HG02623 (cell line): ENCODE measurements at regions not wholly inside any gene's neighbourhood (a gene's known extent, or its start where the extent isn't known, plus 50 kb on each side); places are given as distances from the start of the nearest gene placed in this dataset.

Source experiments
- ATAC-seq: cut with Tn5 transposase; IDR thresholded peaks from one replicate; pipeline ENCODE4 v1.9.1; 2021; ENCODE audit warnings: moderate library complexity; ENCODE audit not compliant: unreplicated experiment

DNA sequence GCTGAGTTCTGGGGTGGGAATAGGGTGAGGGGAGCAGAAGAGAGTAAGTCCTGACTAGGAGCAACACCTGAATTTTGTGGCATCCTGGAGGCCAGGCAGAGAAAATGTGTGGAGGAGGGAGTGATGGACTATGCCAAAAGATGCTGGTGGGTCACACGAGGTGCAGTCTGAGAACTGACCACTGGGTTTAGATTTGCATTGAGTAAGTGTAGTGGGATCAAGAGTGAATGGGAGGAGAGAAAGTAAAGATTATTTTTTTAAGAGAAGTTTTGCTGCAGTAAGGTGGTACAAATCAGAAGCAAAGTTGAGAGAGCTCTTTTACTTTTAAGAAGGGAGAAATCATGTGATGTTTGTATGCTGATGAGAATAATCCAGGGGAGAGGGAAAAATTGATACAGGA is 405.1 kb downstream of the DLEU7 start:
- no peak for ATAC-seq

DNA sequence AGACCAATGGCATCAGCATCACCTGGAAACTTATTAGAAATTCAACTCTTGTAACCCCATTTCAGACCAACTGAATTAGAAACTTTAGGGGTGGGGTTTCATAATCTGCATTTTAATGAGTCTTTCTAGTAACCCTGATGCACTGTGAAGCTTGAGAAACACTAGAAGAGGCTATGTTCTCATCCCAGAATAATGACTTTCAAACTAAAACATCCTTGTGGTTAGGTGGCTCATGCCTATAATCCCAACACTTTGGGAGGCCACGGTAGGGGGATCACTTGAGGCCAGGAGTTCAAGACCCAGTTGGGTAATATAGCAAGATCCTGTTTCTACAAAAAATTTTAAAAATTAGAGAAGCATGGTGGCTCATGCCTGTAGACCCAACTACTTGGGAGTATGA is 402.4 kb downstream of the DLEU7 start:
- ATAC-seq = no peak

DNA sequence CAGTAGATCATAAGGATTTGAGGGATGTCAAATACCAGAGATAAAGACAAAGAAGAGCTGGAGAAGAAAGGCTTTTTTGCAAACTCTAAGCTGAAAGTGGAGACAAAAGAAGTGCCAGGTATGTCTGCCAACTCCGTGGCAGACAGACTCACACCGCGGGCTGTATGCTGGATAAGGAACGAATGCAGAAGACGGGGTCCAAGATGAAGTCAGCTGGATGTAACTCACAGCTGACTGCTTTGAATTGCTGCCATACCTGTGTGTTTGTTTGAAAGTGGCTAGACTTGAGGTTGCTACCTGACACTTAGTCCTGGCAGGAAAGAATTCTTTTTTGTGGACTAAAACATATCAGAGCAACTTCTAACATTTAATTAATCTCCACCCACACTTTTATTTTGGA is 398.8 kb downstream of the DLEU7 start:
- no peak for ATAC-seq

DNA sequence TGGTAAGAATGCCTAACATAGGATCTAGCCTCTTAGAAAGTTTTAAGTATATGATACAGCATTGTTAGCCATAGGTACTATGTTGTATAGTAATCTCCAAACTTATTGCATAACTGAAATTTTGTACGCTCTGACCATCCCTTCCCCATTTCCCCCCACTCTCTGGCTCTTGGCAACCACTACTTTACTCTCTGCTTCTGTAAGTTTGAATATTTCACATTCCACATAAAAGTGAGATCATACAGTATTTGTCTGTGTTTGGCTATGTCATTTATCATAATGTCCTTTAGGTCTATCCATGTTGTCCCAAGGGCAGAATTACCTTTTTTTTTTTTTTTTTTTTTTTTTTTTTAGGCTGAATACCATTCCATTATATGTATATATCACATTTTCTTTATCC is 396.9 kb downstream of the DLEU7 start:
- ATAC-seq = no peak

DNA sequence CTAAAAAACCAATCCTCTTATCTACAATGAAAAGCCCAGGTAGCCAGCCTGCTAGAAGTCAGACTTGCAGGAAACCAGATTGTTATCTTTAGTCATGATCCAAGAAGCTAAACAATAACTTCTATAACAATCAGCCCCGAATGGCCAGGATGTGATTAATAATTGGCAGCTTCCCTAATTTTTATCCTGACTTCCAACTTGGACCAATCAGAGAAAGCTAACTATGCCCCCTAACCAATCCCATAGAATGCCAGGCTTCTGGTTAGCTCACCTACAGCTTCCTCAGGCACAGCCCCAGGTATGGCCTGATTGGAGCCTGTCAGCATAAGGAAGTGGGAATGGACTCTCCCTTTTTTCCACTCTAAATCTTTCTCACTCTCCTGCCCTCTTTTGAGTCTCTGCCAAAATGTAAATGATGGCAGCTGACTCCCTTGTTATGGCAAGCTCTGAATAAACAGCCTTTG is 394.9 kb downstream of the DLEU7 start:
- ATAC-seq = no peak

DNA sequence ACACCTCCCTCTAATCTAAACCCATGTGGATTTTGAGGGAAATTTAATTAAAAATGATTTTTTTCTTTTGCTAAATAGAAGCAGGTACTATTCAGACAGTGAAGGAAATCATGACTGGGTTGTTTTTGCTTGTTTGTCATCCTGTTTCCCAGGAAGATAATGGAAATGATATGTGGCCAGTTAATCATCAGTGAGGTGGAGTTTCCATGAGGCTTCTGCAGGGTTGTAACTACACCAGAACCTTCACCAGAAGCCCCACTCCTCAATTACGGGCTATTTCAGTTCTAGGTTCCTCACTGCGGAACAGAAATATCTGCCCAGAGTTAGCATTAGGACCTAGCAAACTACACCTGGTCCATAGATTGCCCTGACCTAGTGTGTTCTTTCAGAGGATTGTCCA is 394.0 kb downstream of the DLEU7 start:
- ATAC-seq = no peak

DNA sequence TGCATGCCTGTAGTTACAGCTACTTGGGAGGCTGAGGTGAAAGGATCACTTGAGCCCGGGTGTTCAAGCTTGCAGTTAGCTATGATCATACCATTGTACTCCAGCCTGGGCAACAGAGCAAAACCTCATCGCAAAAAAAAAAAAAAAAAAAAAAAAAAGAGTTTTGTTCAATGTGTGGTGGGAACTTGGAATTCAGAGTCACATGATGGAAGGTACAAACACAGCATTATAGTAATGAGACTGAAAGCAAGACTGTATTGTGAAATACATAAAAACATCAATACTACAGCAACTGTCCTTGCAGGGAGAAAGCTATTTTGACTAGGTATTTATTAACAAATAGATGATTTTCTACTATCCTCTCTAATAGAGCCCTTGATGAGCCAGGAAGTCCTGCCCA is 393.2 kb downstream of the DLEU7 start:
- ATAC-seq = no peak

DNA sequence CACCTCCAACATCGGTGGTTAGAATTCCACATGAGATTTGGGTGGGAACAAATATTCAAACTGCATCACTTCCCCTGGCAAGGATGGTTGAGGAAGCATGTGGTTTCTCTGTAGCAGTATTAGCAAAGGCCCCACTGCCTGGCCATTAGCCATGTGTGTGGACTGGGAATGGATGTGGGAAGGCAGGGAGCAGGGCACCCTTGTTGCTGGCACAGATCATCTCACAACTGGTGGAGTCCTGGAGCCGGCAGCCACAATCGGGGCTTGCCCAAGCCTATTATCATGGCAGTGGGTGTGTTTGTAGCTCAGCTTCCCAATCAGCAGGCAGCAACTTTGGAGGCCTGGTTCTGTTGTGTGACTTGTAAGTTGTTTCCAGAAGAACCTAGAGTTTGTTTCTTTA is 391.9 kb downstream of the DLEU7 start:
- no peak for ATAC-seq

DNA sequence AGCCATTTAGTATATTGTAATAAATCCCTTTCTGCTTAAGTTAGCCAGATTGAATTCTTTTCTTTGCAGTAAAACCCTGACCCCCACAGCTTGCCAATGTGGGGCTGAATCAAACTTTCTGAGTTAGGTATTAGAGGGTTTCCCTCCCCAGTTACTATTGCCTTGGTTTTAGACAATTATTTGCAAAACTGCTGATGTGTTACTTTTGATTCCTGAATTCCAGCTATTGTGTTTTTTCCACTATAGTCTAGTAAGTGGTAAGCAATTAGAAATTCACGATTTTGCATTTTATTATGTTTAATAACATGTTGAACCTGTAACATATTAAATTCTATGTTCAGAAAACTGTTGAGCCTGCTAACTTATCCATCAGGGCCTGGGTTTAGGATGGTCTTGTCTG is 391.5 kb downstream of the DLEU7 start:
- no peak for ATAC-seq

DNA sequence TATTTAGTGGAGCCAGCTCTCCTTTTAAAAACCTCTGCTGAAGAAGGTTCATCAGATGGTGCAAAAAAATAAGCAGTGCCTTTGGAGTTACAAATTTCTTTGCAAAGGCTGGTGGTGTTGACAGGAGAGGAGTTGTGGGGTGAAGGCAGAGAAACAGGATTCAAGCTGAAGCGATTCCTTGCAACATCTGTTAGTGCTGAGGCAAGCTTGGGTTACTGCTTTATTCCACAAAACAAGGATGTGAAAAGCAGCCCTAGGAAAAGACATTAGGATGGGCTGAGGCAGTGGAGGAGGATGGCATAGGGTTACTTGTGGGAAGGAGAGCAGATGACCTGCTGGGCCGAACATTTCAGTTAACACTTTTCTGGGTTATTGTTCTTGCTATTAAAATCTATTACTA is 390.7 kb downstream of the DLEU7 start:
- no peak for ATAC-seq

DNA sequence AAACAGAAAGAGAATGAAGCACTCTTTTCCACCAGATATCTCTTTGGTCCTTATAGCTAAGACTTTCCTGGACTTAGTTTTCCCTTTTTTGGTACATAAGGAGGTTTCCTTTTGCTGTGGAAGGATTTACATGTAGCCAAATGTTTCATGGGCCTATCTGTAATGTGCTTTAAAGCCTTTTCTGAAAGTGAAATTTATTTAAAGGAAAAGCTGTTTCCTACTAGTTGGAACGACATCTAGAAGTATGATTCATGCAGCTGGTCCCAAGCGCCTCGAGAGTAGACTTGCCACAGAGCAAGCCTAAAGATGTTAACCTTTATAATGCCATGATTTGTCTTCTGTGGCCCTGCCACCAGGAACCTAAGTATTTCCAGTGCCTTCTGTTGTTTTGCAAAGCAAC is 390.3 kb downstream of the DLEU7 start:
- no peak for ATAC-seq

DNA sequence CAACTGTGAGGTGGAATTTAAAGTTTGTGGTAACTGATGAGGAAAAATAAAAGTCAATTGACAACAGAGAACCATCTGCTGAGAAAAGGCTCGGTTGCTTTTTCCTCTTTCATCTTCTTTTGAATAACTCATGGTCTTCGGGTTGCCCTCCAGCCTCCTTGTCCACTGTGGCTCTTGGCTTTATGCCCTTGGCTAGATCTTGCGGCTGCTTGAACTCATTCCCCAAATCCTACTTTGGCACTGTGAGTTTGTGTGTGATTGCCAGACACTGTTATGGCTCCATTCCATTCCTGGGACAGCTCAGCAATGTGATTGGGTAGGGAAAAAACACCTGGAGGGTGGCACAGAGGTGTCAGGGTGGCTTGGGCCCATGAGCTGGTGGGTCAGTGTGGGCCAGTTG is 387.4 kb downstream of the DLEU7 start:
- no peak for ATAC-seq

DNA sequence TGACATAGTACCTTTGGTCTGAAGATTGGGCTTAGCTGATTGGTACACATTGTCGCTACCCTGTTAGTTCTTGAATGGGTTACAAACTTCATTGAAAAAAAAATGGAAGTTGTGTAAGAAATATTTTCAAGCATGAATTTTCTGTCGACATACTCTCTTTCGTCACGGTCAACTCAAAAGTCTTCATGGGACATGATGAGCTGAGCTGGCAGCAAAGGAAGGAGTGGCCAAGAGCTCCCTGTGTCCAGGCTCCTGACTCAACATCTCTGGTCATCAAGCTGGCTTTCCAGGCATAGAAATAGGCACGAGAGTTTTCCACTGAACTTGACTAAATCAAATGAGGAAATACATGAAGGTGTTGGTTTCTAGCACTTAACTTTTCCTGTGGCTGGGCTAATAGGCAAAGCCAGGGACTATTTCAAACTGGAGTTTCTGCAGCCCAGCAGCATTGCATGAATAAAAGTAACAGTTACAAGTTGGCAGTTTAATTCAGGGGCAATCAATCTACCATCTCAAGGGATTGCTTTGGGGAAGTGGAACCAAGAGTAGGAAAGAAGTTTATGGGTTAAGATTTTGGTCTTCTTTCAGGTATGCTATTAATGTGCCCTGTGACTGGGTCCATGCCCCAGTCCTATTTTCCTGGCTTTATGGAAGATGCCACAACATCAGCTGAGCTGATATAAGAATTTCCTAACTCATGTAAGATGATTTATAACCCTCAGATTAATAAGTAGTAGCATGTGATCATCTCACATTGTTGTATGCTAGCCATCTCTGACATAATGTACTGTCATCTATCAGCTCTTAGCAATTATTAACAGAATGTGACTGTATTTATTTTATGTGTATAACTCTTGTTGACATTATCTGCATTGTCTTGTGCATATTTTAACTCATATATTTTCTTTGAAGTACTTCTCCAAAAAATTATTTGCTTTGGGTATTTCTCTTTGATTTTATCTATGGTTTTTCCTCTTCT is 385.8 kb downstream of the DLEU7 start:
- no peak for ATAC-seq

DNA sequence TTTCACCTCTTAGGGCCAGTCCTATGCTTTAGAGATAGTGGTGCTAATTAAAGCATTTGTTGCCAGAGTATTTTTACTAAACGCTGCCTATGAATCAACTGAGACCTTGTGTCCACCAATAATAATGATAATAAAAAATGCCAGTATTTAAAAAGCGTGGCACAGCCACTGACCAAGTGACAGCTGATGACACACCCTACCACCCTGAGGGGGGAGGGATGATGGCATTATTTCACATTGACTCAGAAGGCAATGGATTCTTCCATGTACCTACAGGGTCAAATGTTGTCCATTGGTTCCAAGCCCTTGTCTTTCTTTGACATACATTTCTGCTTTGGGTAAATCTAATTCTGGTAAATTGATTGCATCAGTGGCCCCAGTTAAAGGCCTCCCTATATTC is 384.4 kb downstream of the DLEU7 start:
- no peak for ATAC-seq

DNA sequence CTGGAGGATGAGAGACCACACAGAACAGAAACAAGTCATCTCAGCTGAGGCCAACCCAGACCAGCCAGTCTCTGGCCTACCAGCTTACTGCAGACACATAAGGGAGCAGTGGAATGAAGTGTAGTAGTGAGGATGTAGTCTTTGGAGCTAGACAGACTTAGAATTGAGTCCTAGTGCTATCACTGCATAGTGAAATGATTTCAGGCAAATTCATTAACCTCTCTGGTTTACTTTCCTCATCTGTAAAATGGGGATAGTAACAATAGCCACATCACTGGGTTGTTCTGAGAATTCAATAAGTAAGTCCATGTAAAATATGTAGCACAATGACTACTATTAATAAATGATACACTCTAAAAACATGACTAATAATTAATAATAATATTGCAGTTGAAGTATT is 383.8 kb downstream of the DLEU7 start:
- ATAC-seq = no peak

DNA sequence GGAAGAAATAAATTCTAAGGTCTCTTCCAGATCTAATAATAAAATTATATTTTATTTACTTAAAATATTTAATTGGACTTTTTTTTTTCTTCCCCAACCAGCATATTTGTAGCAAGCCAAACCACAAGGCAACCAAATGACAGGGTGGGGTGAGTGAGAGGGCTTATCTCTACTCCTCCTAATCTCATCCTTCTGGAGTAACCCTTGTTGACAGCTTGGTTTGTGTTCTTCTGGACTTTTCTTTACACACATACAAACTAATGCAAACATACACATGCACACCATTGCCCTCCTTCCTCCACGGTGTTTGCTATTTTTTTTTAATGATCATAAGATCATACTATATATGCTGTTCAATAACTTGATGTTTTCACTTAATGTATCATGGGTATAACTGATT is 383.1 kb downstream of the DLEU7 start:
- ATAC-seq = no peak

DNA sequence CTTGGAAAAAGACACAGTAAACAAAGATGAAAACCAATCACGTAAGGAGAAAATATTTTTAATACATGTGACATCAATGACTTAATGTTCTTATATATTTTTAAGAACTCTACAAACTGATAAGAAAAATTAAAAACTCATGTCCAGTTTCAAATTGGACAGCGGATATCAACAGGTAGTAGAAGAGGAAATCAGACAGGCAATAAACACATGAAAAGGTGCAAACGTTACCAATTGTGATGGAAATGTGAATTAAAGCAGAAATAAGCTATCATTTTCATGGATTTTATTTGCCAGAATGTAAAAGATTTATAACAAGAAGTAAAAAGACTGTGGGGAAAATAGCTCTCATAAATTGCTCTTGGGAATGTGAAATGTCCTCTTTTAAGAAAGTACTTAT is 382.3 kb downstream of the DLEU7 start:
- ATAC-seq = no peak

DNA sequence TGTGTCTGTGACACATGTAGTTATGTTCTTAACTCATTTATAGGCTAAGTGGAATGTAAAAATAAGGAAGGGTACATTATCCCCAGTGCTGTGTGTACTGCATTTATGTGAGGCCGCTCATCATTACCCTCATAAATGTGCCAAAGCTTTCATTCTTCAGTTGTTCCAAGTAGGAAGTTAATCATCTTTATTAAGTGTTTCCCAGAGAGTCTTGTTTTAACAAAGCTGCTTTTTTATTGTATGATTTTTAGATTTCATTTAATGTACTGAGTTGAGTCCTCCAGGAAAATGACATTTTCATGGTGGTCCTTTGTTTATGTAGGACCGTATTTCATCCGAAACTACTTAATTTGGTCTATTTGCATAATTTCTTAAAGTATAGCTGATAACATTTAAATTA is 379.8 kb downstream of the DLEU7 start:
- no peak for ATAC-seq

DNA sequence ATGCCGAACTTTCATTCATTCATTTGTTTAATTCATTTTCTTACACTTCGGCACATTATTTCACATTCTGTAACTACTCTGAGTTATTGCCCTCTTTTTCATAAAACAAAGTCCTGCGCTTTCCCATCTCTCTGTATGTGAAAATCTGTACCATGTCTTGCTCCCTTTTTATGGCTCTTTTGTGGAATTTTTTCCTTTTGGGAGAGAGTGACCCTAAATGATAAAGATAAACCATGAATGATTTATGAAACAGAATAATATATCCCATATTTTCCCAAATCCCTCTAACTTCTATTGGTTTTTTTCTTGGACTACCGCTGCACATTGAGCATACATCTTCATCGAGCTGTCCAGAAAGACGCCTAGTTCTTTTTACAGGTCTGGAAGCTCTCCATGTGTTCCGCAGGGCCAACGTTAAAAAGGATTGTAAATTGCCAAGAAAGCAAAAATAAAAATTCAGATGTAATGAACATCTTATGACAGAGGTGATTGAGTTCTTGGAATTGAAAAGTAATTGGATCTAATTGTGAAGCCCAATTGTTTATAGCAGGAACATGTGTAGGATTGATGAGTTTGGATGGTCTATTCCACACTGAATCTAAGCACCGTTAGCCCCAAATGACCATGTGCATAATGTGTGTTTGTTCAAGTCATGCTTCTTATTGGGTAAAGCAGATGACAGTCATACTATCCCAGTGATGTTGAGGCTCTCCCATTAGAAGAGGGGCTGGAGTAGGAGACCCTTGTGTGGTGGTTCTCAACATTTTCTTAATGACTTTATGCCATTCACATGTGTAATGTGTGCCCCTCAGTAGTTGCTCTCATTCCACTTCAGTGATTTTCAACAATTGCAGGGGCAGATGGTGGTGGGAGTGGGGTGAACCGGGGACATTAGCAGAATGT is 378.9 kb downstream of the DLEU7 start:
- ATAC-seq = no peak

DNA sequence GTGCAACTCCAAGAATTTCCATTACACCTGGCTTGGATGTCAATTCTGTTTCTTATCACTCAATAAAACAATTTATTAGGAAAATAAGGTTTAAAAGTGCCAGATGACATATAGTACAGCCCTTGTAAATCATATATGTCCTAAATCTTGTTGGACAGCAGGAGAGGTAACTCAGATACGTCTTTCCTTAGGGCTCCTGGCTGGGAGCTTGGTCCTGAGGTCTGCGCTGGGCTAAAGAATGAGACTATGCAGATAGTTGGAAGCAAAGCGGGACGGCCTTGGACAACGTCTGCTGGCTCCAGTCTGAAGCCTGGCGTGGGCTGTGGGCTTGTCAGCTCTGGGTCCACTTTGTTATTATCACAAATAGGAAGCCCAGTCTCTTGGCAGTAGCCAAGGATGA is 377.0 kb downstream of the DLEU7 start:
- no peak for ATAC-seq

DNA sequence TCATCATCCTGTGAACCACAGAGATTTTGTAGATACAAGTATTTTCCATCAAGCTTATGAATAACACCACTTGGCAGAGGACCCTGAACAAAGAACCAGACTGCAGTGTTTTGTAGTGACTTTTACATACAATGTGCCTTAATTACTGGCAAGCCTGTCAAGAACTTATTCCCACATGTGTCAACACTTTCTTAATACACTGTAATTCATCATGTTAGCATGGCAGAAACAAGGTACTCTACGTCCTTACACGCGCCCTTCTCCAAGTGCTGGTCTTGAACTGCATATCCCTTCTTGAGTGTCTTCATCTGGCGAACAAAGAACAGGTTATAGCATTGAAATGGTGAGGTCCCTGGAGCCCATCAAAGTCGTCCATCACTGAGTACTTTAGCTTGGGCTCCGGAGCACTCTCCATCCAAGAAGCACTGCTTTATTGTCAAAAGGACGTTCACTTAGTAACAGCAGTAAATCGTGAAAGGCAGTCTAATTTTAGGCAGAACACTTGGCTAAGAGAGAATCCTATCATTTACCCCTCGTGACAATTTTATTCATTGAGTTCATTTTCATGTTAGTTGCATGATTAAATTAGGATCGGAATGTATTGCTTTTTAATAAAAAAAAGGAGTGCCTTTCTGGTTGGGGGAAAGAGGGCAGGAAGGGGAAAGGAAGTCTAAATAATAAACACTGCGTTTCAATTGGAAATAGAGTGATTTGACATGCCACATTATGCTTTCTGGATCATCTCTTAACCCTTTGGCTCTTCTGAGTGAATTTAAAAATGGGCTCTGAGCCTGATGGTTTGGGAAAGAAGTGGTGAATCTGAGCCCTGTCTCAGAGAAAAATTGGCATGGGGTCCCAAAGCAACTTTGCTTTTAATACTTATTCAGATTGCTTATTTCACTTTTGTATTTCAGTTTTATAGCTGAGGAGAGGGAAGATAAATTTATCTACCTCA is 376.1 kb downstream of the DLEU7 start:
- ATAC-seq = no peak
